DMS53 treated with DMSO at 0.1 percent for 48 hours (cell line): ENCODE measurements at regions not wholly inside any gene's neighbourhood (a gene's known extent, or its start where the extent isn't known, plus 50 kb on each side); places are given as distances from the start of the nearest gene placed in this dataset.
"Not testable (repeated sequence)": the region's sequence is repeated elsewhere in the genome, so short reads cannot be mapped to it uniquely, and the experiment has no call there.

ENCODE experiments used
- DNase-seq: peaks from one replicate; lab custom pipeline; 2025; ENCODE audit not compliant: unreplicated experiment; lab: John Stamatoyannopoulos, UW

DNA sequence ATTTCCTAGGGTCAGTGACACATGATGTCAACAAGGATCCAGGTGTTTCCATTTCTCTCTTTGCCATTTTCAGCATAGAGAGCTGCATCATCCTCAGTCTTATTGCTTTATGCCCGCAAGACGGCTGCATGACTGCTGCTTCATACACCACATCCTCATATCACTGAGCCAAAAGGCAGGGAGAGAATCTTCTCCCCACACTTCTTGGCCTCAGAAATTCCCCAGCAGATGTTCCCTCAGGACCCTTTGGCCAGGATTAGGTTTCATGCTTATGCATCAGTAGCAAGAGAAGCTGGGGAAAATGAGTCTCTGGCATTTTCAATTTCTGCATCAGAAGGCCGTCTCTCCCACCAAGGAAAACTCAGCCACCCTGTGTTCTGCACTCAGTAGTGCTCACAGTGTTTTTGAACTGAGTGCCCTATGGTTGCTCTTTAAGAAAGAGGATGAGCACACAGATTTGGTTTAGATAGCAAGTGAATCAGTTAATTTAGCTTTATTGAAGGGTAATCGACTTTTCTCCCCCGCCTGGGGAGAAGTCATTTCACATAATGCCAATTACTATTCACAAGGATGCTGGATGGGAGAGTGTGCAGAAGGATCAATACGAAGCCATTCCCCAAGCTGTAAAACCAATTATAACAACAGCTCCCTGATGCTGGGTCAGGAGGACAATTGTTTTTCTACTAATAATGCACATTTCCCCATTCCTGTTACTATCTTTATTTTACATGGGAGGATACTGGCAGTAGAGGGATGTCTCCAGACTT lies 360.2 kb downstream of the HHIPL2 start:
- DNase-seq: no peak

DNA sequence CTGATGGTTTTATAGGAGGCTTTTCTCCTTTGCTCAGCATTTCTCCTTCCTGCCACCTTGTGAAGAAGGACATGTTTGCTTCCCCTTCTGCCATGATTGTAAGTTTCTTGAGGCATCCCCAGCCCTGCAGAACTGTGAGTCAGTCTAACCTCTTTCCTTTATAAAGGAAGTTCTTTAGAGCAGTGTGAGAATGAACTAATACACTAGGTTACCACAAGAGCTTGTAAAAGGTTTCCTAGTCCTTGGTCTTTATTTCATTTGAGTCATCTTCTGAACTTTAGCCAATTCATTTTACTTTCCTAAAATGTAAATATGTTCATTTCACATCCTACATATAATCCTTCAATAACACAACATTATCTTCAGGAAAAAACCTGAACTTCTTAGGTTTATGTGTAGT lies 365.3 kb downstream of the HHIPL2 start:
- DNase-seq: no peak

DNA sequence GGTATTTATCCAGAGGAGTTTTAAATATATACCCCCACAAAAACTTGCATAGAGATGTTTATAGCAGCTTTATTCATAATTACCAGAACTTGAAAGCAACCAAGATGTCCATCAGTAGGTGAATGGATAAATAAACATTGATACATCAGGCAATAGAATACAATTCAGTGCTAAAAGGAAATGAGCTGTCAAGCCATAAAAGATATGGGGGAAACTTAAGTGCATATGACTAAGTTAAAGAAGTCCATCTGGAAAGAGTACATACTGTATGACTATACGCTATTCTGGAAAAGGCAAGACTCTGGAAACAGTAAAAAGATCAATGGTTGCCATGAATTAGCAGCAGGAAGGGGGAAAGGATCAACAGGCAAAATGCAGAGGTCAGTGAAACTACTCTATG lies 366.7 kb downstream of the HHIPL2 start:
- DNase-seq: no peak

- DNase-seq: not testable (repeated sequence)
Observed at GRCh38 chr1:222177496-222177895, 370.4 kb downstream of the HHIPL2 start.

DNA sequence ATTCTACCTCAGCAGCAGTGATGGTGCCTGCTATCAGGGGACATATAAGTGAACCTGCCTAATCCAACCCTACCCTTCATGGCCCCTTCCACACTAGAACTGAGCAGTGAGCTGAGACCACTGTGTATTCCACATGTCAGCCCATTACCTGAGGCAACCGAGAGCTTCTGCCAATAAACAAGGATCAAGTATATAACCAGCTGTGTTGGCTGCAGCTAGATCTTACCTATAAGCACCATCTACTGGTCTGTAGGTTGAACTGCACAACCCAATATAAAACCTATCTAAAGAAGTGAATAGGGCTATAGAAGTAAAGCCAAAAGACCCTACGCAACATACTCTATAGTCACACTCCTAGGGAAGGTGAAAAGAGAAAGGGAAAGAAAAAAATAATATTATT lies 376.9 kb downstream of the HHIPL2 start:
- DNase-seq: peak; percentile 72

DNA sequence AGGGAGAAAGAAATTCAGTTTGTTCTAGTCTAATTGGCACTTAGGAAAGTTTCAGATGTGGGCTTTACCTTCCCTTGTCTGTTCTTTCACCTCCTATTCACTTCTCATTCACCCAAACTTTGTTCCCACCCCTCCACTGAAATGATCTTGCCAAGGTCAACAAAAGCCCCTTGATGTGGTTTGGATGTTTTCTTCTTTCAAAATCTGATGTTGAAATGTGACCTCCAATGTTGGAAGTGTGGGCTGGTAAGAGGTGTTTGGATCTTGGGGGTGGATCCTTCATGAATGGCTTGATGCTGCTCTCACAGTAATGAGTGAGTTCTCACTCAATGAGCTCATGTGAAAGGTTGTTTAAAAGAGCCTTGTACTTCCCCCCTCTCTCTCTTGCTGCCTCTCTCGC lies 379.3 kb downstream of the HHIPL2 start:
- DNase-seq: no peak

DNA sequence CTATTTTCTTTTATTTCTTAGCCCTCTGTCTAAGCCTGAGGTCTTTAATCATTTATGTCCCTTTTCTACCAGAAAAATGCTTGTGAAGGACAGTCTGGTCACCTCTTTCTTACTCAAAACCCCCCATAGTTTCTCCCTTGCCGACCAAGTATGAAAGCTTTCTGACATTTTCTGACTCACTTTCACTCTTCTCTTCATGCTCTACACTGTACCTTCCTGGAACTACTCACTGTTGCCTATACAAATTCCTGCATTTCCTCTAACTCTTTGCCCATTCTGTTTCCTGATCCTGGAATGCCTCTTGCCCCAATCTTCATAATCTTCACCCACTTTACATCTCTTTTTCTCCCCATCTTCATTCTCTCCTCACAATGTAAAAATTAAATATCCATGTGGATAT lies 380.0 kb downstream of the HHIPL2 start:
- DNase-seq: no peak

- DNase-seq: peak; percentile 46
Observed at GRCh38 chr1:222167111-222167510, 380.8 kb downstream of the HHIPL2 start.

DNA sequence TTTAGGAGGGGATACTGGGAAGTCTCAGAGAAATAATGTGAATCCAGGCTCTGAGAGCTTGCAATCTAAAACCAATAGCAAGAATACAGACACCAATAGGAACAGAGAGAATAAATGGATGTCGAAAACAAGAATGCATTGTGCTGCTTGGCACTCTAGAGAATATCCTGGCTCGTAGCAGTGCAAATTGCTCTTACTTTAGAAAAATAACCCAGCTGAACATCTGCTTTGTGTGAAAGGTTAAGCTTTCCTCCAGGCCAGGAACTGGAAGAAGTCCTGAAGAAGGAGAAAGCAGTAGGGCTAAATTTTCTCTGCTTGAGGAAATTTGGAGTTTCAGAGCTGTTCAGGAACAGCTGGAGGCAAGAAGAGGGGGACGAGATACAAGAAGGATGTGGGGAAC lies 382.3 kb downstream of the HHIPL2 start:
- DNase-seq: no peak

- DNase-seq: no peak
Observed at GRCh38 chr1:222163895-222164294, 384.0 kb downstream of the HHIPL2 start.

GRCh38 chr1:222161676-222162075 lies 386.2 kb downstream of the HHIPL2 start:
- DNase-seq: no peak

DNA sequence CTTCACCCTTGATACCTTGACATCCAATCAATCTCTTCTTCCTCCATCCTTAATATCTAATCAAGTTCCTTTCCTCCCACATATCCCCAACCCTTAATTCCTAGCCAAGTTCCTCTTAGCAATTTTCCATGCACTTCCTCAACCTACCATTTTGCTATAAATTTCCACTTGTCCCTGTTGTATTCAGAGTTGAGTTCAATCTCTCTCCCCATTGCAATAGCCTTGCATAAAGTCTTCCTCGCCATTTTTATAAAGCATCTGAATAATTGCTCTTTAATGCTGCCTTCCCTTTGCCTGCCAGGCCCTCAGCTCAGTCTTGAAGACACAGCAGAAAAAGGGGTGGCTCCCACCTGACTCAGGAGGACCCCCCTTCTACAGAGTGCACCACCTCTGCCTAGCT lies 390.3 kb downstream of the HHIPL2 start:
- DNase-seq: no peak

GRCh38 chr1:222140206-222140605 lies 398.3 kb upstream of the DUSP10 start:
- no peak for DNase-seq

DNA sequence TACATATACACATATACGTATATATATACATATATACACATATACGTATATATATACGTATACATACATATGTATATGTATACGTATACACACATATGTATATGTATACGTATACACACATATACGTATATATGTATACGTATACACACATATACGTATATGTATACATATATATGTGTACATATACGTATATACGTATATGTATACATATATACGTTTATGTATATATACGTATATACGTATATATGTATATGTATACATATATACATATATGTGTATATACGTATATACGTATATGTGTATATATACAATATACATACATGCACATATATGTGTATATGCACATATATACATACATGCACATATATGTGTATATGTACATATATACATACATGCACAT lies 396.2 kb upstream of the DUSP10 start:
- no peak for DNase-seq

DNA sequence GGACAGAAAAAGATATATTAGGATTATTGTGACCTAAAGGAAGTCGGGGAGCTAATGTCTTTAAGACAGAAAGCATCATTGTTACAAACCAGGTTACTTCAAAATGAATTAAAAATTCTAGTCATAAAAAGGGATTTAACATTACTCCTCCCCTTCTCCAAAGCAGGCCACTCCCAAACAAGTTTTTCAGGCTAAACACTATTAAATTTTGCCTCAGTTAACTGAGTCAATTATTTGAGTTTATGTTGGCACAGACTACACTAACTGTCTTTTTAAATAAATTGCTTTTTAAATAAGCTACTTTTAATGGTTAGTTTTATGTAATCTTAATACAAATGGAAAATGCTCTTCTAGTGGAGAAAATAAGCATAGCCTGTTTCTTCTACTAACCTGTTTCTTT lies 395.0 kb upstream of the DUSP10 start:
- no peak for DNase-seq

DNA sequence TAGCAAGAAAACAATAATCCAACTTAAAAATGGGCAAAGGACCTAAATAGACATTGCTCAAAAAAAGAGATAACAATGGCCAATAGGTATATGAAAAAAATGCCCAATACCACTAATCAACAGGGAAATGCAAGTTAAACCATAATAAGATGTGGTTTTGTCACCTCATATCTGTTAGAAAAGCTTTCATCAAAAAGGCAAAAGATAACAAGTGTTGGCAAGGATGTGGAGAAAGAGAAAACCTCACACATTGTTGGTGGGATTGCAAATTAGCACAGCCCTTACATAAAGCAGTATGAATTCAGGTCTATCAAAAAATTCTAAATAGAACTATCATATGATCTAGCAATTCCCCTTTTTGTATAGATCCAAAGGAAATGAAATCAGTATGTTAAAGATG lies 387.2 kb upstream of the DUSP10 start:
- DNase-seq: no peak

GRCh38 chr1:222127526-222128152 lies 385.8 kb upstream of the DUSP10 start:
- DNase-seq: no peak

GRCh38 chr1:222127096-222127495 lies 385.2 kb upstream of the DUSP10 start:
- DNase-seq: no peak

DNA sequence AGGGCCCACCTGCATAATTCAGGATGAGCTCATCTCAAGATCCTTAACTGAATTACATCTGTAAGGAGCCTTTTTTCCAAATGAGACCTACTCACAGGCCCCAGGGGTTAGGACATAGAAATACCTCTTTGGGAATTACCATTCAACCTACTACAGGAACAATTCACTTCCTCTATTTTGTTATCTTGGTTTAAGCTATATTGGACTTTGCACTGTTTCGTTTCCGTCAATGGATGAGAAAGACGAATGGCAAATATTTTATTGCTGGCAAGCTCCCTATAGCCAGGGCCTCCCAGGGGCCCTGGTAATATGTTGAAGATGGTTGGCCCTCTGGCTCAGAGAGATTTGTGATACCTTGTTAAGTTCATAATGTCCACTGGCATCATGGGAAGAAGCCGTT lies 384.2 kb upstream of the DUSP10 start:
- DNase-seq: no peak

- DNase-seq: peak; percentile 12
Observed at GRCh38 chr1:222124602-222125001, 382.7 kb upstream of the DUSP10 start.

- no peak for DNase-seq
Observed at GRCh38 chr1:222123111-222123510, 381.2 kb upstream of the DUSP10 start.

DNA sequence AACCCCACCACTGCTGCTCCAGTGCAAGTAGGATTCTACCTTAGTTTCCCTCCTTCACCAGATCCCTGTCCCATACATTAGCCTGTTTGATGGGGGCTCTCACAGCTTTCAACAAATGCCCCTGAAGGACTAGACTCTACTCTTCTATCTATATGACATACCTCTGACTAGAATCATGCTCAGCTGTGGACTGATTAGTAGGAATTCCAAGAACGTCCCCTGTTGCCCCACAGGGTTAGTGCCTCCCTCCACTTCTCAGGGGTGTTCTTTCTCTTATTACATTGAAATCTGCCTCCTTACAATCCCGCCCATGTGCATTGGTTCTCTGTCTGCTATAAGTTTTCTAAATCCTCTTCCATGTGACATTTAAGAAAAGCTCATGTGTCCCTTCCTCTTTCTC lies 375.9 kb upstream of the DUSP10 start:
- no peak for DNase-seq
